Kidney epithelial cell (primary cell): ENCODE measurements at regions not wholly inside any gene's neighbourhood (a gene's known extent, or its start where the extent isn't known, plus 50 kb on each side); places are given as distances from the start of the nearest gene placed in this dataset.

Experiments used
- DNase-seq: peaks from one replicate; pipeline ENCODE4 v3.0.0-alpha.2; 2010; ENCODE audit warnings: low read depth
- H3K27me3 ChIP-seq: 2 replicates; pipeline ENCODE4 v1.6.0; 2011; ENCODE audit warnings: low read length; ENCODE audit not compliant: control insufficient read depth, insufficient read depth
- H3K36me3 ChIP-seq: 2 replicates; pipeline ENCODE4 v1.5.1; 2011; ENCODE audit warnings: low read length; ENCODE audit not compliant: control insufficient read depth, insufficient read depth
- H3K4me3 ChIP-seq: 2 replicates; pipeline ENCODE4 v1.5.1; 2011; ENCODE audit warnings: low read depth, mild to moderate bottlenecking, control low read depth, low read length
- TF ChIP-seq, protein P1 (sequence below): IDR thresholded peaks from 2 replicates; pipeline ENCODE4 v1.5.1; 2011; ENCODE audit warnings: mild to moderate bottlenecking, moderate library complexity, low read length, control low read depth, inconsistent platforms; ENCODE audit not compliant: insufficient read depth, poor library complexity, severe bottlenecking

DNA sequence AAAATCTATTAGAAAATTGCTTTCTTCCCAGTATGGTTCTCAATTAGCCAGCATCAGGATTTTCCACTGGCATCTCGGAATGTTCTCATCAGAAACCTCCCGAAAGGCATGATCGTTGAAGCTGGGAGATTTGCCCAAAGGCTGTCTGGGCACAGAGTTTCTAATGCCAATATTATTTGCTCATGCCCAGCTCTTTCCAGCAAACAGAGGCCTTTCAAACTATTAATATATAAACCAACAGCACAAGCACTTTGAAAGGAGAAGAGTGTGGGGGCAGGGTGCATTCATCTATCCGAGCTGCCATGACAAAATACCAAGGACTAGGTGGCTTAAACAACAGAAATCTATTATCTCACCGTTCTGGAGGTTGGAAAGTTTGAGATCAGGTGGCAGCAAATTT lies 88.3 kb upstream of the MSX1 start:
- TF ChIP-seq, protein P1, sequence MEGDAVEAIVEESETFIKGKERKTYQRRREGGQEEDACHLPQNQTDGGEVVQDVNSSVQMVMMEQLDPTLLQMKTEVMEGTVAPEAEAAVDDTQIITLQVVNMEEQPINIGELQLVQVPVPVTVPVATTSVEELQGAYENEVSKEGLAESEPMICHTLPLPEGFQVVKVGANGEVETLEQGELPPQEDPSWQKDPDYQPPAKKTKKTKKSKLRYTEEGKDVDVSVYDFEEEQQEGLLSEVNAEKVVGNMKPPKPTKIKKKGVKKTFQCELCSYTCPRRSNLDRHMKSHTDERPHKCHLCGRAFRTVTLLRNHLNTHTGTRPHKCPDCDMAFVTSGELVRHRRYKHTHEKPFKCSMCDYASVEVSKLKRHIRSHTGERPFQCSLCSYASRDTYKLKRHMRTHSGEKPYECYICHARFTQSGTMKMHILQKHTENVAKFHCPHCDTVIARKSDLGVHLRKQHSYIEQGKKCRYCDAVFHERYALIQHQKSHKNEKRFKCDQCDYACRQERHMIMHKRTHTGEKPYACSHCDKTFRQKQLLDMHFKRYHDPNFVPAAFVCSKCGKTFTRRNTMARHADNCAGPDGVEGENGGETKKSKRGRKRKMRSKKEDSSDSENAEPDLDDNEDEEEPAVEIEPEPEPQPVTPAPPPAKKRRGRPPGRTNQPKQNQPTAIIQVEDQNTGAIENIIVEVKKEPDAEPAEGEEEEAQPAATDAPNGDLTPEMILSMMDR: no peak
- Histone ChIP-seq H3K27me3 (no peaks in the 10 kb centered on the region), H3K36me3 (no peaks in the 10 kb centered on the region), H3K4me3 (no peak overlapping the region)
- DNase-seq: no peak

DNA sequence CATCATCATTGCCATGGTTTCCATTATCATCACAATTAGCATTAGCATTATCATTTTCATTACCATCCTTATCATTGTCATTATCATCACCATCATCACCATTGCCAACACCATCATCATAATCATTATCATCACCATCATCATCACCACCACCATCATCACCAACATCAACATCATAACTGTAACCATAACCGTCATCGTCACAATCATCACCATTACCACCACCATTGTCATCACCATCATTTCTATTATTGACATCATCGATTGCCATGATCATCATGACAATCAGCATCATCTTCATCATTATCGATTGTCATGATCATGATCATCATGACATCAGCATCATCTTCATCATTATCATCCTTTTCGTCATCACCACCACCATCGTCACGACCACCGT lies 88.9 kb upstream of the MSX1 start:
- TF ChIP-seq, protein P1: no peak
- Histone ChIP-seq H3K27me3 (no peaks in the 10 kb centered on the region), H3K4me3 (no peak overlapping the region), H3K36me3 (no peaks in the 10 kb centered on the region)
- no peak for DNase-seq

DNA sequence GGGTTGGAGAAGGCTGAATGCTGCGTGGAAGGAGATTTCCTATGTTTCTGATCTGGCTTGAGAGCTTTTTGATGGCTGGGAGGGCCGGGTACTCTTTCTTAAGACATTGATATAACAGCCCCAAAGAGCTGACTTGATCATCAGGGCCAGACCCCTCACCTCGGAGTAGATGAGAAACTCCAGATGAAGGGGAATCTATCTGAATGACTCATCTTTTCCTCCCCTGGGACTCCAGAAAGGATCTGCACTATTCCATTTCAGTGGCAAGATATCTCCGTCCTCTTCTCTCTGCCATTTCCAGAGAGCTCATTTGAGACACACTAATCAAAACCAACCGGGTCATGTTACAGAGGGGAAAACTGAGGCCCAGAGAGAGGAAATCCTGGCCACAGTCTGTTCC lies 92.9 kb upstream of the MSX1 start:
- no peaks in the 10 kb centered on the region for H3K27me3 ChIP-seq
- no peaks in the 10 kb centered on the region for H3K36me3 ChIP-seq
- H3K4me3 ChIP-seq: no peak overlapping the region
- no peak for DNase-seq
- TF ChIP-seq, protein P1: no peak

DNA sequence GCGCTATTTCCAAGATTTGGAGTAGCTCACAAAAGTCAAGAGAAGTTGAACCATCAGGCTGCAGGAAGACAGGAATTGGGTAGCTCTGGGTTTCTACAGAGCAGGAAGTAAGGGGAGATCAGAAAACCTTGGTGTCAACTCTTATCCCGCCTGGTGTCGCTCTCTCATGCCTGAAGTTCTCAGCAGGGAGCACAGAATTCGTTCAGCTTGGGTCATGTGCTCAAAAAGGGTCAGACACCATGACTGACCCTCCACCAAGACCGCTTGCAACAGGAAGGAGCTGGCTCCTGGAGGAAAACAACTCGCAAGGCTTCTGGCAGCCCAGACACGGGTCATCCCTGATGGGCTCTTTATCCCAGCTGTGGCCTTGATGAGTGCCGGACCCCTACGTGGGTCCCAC lies 93.7 kb upstream of the MSX1 start:
- TF ChIP-seq, protein P1: no peak
- no peak for DNase-seq
- Histone ChIP-seq H3K36me3 (no peaks in the 10 kb centered on the region), H3K27me3 (no peaks in the 10 kb centered on the region), H3K4me3 (no peak overlapping the region)

DNA sequence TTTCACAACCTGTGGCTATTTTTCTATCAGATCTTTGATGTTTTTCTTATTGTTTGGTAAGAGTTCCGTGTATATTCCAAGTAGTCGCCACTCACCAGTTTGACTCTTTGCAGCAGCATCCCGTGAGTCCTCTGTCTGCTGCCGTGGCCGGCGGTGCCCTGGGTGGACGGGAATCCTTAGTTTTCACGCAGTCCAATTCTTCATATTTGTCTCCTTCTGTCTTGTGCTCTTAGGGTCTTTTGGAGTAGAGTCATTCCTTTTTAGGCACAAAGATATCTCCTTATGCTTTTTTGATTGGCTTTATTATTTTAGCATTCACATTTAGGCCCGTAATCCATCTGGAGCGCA lies 94.9 kb upstream of the MSX1 start:
- no peaks in the 10 kb centered on the region for H3K36me3 ChIP-seq
- no peak overlapping the region for H3K4me3 ChIP-seq
- TF ChIP-seq, protein P1: no peak
- DNase-seq: no peak
- H3K27me3 ChIP-seq: no peaks in the 10 kb centered on the region

DNA sequence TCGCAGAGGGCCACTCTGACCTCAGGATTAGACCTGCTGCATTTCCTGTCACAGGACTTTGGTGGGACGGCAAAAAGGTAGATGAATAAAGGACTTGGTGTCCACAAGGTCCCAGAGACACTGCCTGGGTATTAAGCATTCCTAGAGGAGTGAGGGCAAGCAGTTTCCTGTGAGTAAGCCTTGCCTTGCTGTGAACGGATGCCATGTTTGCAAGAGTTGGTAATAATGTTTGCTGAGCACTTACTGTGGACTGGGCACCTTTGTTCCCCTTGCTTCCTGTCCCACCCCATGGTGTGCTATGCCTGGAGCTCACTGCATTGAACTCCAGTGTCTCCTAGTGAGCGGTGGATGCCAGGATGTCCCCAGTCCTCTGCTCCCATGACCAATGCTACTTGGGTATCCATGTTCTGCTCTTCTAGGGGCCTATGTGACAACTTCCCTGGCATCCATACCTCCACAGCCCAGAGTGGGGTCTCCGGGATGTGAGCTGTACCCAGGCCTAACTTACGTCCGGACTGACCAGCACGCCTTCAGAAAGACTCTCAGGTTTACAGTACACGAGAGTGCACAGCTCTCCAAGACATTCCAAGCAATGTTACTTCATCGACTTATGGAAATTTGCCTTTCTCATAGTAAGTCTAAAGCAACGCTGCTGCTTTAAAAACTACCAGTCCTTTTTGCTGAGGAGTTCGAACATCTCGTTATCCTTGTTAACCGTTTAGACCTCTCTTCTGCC lies 95.5 kb upstream of the MSX1 start:
- no peak overlapping the region for H3K4me3 ChIP-seq
- no peaks in the 10 kb centered on the region for H3K36me3 ChIP-seq
- H3K27me3 ChIP-seq: no peaks in the 10 kb centered on the region
- TF ChIP-seq, protein P1: no peak
- no peak for DNase-seq
